ENCODE measurements at regions not wholly inside any gene's neighbourhood (a gene's known extent, or its start where the extent isn't known, plus 50 kb on each side); places are given as distances from the start of the nearest gene placed in this dataset.

- Histone ChIP-seq H3K36me3 (ENCODE audit: insufficient read depth, low read length) (no peaks in the 10 kb centered on the region), H3K79me2 (ENCODE audit: insufficient read depth, low read length) (no peaks in the 10 kb centered on the region), H3K27me3 (ENCODE audit: insufficient read depth, low read length, poor library complexity) (no peaks in the 10 kb centered on the region), H3K9me3 (ENCODE audit: insufficient read depth, low read length, severe bottlenecking) (no peaks in the 10 kb centered on the region), H4K20me1 (ENCODE audit: insufficient read depth, low read length) (no peaks in the 10 kb centered on the region), H3K4me3 (ENCODE audit: low read depth in 1 of 2, low read length in 2 of 2) (no peak overlapping the region), H3K9ac (ENCODE audit: low read depth, low read length) (no peak overlapping the region), H2AFZ (ENCODE audit: low read depth, low read length) (no peak overlapping the region), H3K27ac (ENCODE audit: low read length) (no peak overlapping the region), H3K4me2 (ENCODE audit: insufficient read depth, low read length) (no peak overlapping the region), H3K4me1 (ENCODE audit: insufficient read depth, low read length) (no peaks in the 10 kb centered on the region)
- no peak for DNase-seq
- TF ChIP-seq EZH2 (IDR thresholded peaks at IDR 0.05; ENCODE audit: borderline replicate concordance, low read depth, low read length, severe bottlenecking), result no peak
- TF ChIP-seq CTCF (IDR thresholded peaks at IDR 0.05; ENCODE audit: borderline replicate concordance, extremely low read depth, low read length, poor library complexity, severe bottlenecking), result no peak
- ATAC-seq (ENCODE audit: insufficient read depth, low read depth), result no peak
Measured at GRCh38 chr2:104501929-104502328, 352.0 kb upstream of the POU3F3 start.

GRCh38 chr2:104502901-104503300 is 351.0 kb upstream of the POU3F3 start:
- ATAC-seq (ENCODE audit: insufficient read depth, low read depth) (no peak), DNase-seq (no peak)
- Histone ChIP-seq H3K9me3 (ENCODE audit: insufficient read depth, low read length, severe bottlenecking) (no peaks in the 10 kb centered on the region), H3K79me2 (ENCODE audit: insufficient read depth, low read length) (no peaks in the 10 kb centered on the region), H3K36me3 (ENCODE audit: insufficient read depth, low read length) (no peaks in the 10 kb centered on the region), H4K20me1 (ENCODE audit: insufficient read depth, low read length) (no peaks in the 10 kb centered on the region), H3K4me1 (ENCODE audit: insufficient read depth, low read length) (no peaks in the 10 kb centered on the region), H3K4me3 (ENCODE audit: low read depth in 1 of 2, low read length in 2 of 2) (no peak overlapping the region), H3K4me2 (ENCODE audit: insufficient read depth, low read length) (no peak overlapping the region), H3K27ac (ENCODE audit: low read length) (no peak overlapping the region), H3K9ac (ENCODE audit: low read depth, low read length) (no peak overlapping the region), H2AFZ (ENCODE audit: low read depth, low read length) (no peak overlapping the region), H3K27me3 (ENCODE audit: insufficient read depth, low read length, poor library complexity) (no peaks in the 10 kb centered on the region)
- TF ChIP-seq CTCF (IDR thresholded peaks at IDR 0.05; ENCODE audit: borderline replicate concordance, extremely low read depth, low read length, poor library complexity, severe bottlenecking) (no peak), EZH2 (IDR thresholded peaks at IDR 0.05; ENCODE audit: borderline replicate concordance, low read depth, low read length, severe bottlenecking) (no peak)

- no peak overlapping the region for H3K4me2 ChIP-seq (ENCODE audit: insufficient read depth, low read length)
- DNase-seq, result no peak
- no peaks in the 10 kb centered on the region for H3K4me1 ChIP-seq (ENCODE audit: insufficient read depth, low read length)
- no peaks in the 10 kb centered on the region for H3K79me2 ChIP-seq (ENCODE audit: insufficient read depth, low read length)
- H3K9me3 ChIP-seq (ENCODE audit: insufficient read depth, low read length, severe bottlenecking), result no peaks in the 10 kb centered on the region
- H4K20me1 ChIP-seq (ENCODE audit: insufficient read depth, low read length), result no peaks in the 10 kb centered on the region
- H3K27me3 ChIP-seq (ENCODE audit: insufficient read depth, low read length, poor library complexity), result no peaks in the 10 kb centered on the region
- no peaks in the 10 kb centered on the region for H3K36me3 ChIP-seq (ENCODE audit: insufficient read depth, low read length)
- H3K4me3 ChIP-seq (ENCODE audit: low read depth in 1 of 2, low read length in 2 of 2), result no peak overlapping the region
- no peak overlapping the region for H3K9ac ChIP-seq (ENCODE audit: low read depth, low read length)
- H3K27ac ChIP-seq (ENCODE audit: low read length), result no peak overlapping the region
- no peak for TF ChIP-seq CTCF (IDR thresholded peaks at IDR 0.05; ENCODE audit: borderline replicate concordance, extremely low read depth, low read length, poor library complexity, severe bottlenecking)
- TF ChIP-seq EZH2 (IDR thresholded peaks at IDR 0.05; ENCODE audit: borderline replicate concordance, low read depth, low read length, severe bottlenecking), result no peak
- no peak overlapping the region for H2AFZ ChIP-seq (ENCODE audit: low read depth, low read length)
- ATAC-seq (ENCODE audit: insufficient read depth, low read depth), result no peak
Measured at GRCh38 chr2:104504331-104505073, 349.4 kb upstream of the POU3F3 start.
